GM12873 (cell line): ENCODE measurements at regions not wholly inside any gene's neighbourhood (a gene's known extent, or its start where the extent isn't known, plus 50 kb on each side); places are given as distances from the start of the nearest gene placed in this dataset.

ENCODE experiments used
- CTCF ChIP-seq: IDR thresholded peaks from 2 replicates; pipeline ENCODE4 v1.5.1; 2012; ENCODE audit warnings: low read depth, mild to moderate bottlenecking, moderate library complexity, low read length, control low read depth; ENCODE audit not compliant: insufficient read depth; ENCODE audit errors: missing control alignments

- no peak for TF ChIP-seq CTCF
Measured at GRCh38 chr9:4422495-4422894, 67.8 kb upstream of the SLC1A1 start.

GRCh38 chr9:4421847-4422246 is 68.4 kb upstream of the SLC1A1 start:
- no peak for TF ChIP-seq CTCF

GRCh38 chr9:4420351-4420750 is 69.9 kb upstream of the SLC1A1 start:
- TF ChIP-seq CTCF: no peak

GRCh38 chr9:4417578-4418325 is 72.5 kb upstream of the SLC1A1 start:
- no peak for TF ChIP-seq CTCF

- TF ChIP-seq CTCF: no peak
Measured at GRCh38 chr9:4416467-4416866, 73.8 kb upstream of the SLC1A1 start.

- TF ChIP-seq CTCF: no peak
Measured at GRCh38 chr9:4415281-4415680, 75.0 kb upstream of the SLC1A1 start.

- no peak for TF ChIP-seq CTCF
Measured at GRCh38 chr9:4413856-4414255, 76.4 kb upstream of the SLC1A1 start.
